Neutrophil (primary cell): ENCODE measurements at regions not wholly inside any gene's neighbourhood (a gene's known extent, or its start where the extent isn't known, plus 50 kb on each side); places are given as distances from the start of the nearest gene placed in this dataset.

ENCODE experiments used
- H3K27ac ChIP-seq: fragments of 200-600 bp; sonication (generic); 2 replicates; pipeline ENCODE4 v1.5.1; 2016; ENCODE audit warnings: mild to moderate bottlenecking, moderate library complexity
- H3K27me3 ChIP-seq: fragments of 200-600 bp; sonication (generic); 2 replicates; pipeline ENCODE4 v1.6.0; 2016; ENCODE audit warnings: mild to moderate bottlenecking
- H3K36me3 ChIP-seq: fragments of 200-600 bp; sonication (generic); 2 replicates; pipeline ENCODE4 v1.5.1; 2017
- H3K4me1 ChIP-seq, 2 experiments: fragments of 200-600 bp in 1 of 2; sonication (generic) in 1 of 2; 1 replicate in 1 of 2; 2 replicates in 1 of 2; pipeline versions ENCODE4 v1.5.1 to v1.6.1; 2013 to 2016; ENCODE audit warnings: low read depth in 1 of 2, low read length in 1 of 2, mild to moderate bottlenecking in 1 of 2, moderate library complexity in 1 of 2; ENCODE audit not compliant: control insufficient read depth in 1 of 2, insufficient read depth in 1 of 2
- H3K4me3 ChIP-seq, 2 experiments: fragments of 200-600 bp in 1 of 2; sonication (generic) in 1 of 2; 1 replicate in 1 of 2; 2 replicates in 1 of 2; pipeline ENCODE4 v1.5.1; 2013 to 2016; ENCODE audit warnings: low read depth in 1 of 2, low read length in 1 of 2, mild to moderate bottlenecking in 1 of 2, moderate library complexity in 1 of 2
- H3K9me3 ChIP-seq: fragments of 200-600 bp; sonication (generic); 2 replicates; pipeline ENCODE4 v1.5.1; 2016
- TF ChIP-seq, protein P1 (sequence below): fragments of 200-600 bp; sonication (generic); IDR thresholded peaks from 2 replicates; pipeline ENCODE4 v1.5.1; 2016; ENCODE audit warnings: antibody characterized with exemption

DNA sequence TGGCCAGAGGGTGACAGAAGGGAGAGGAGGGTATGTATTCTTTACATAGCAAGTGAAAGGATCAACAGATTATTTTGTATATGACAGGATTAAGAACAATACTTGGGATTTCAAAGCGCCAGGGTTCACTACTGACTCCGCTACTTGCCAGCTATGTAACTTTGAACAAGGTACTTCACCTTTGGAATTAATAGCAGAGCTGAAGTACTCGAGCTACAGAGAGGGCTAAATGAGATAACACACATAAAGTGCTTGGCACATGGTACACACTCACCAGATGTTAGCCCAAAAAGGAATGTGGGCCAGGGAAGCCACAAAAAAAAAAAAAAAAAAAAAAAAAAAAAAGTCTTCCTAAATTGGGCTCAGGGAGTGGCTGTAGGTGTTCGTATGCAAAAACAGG, 408.4 kb downstream of the BUD13 start:
- H3K4me1 ChIP-seq: no peaks in the 10 kb centered on the region
- H3K36me3 ChIP-seq: no peaks in the 10 kb centered on the region
- no peaks in the 10 kb centered on the region for H3K9me3 ChIP-seq
- H3K4me3 ChIP-seq: no peak overlapping the region
- H3K27ac ChIP-seq: no peak overlapping the region
- H3K27me3 ChIP-seq: no peaks in the 10 kb centered on the region
- TF ChIP-seq, protein P1, sequence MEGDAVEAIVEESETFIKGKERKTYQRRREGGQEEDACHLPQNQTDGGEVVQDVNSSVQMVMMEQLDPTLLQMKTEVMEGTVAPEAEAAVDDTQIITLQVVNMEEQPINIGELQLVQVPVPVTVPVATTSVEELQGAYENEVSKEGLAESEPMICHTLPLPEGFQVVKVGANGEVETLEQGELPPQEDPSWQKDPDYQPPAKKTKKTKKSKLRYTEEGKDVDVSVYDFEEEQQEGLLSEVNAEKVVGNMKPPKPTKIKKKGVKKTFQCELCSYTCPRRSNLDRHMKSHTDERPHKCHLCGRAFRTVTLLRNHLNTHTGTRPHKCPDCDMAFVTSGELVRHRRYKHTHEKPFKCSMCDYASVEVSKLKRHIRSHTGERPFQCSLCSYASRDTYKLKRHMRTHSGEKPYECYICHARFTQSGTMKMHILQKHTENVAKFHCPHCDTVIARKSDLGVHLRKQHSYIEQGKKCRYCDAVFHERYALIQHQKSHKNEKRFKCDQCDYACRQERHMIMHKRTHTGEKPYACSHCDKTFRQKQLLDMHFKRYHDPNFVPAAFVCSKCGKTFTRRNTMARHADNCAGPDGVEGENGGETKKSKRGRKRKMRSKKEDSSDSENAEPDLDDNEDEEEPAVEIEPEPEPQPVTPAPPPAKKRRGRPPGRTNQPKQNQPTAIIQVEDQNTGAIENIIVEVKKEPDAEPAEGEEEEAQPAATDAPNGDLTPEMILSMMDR: no peak

- no peak overlapping the region for H3K4me3 ChIP-seq
- no peaks in the 10 kb centered on the region for H3K4me1 ChIP-seq
- TF ChIP-seq, protein P1: no peak
- no peaks in the 10 kb centered on the region for H3K36me3 ChIP-seq
- no peak overlapping the region for H3K27ac ChIP-seq
- H3K9me3 ChIP-seq: no peaks in the 10 kb centered on the region
- H3K27me3 ChIP-seq: peaks cover 17% of the 10 kb centered on the region
Measured at GRCh38 chr11:116360221-116360941, 412.4 kb downstream of the BUD13 start.

GRCh38 chr11:116357784-116358544, 414.8 kb downstream of the BUD13 start:
- Histone ChIP-seq H3K9me3 (no peaks in the 10 kb centered on the region), H3K27me3 (peaks cover 17% of the 10 kb centered on the region)

GRCh38 chr11:116356451-116356850, 416.3 kb downstream of the BUD13 start:
- Histone ChIP-seq H3K27ac (no peak overlapping the region), H3K4me1 (no peaks in the 10 kb centered on the region), H3K9me3 (no peaks in the 10 kb centered on the region), H3K36me3 (no peaks in the 10 kb centered on the region), H3K4me3 (no peak overlapping the region), H3K27me3 (peaks cover 17% of the 10 kb centered on the region)
- TF ChIP-seq, protein P1: no peak

More at GRCh38 chr11:116357784-116358544, 414.8 kb downstream of the BUD13 start:
- Histone ChIP-seq H3K4me1 (no peaks in the 10 kb centered on the region), H3K27ac (no peak overlapping the region), H3K36me3 (no peaks in the 10 kb centered on the region), H3K4me3 (no peak overlapping the region)
- TF ChIP-seq, protein P1: no peak

DNA sequence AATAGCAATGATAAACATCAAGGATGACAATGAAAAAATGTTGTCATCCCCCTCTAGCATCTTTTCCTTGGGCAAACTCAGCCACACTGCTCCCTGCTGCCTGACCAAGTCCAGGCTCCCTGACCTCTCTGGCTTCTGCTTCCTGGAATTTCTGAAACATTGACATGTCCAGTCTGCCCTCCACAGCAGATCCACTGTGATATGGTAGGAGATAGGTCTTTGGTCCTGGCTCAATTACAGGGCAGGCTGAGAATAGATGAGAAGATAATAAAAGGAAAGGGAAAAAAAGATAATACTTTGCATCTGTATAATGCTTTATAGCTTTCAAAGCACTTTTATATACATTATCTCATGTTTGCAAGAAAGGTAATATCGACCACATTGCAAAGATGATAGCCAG, 417.7 kb downstream of the BUD13 start:
- no peaks in the 10 kb centered on the region for H3K36me3 ChIP-seq

More for the DNA sequence above, 417.7 kb downstream of the BUD13 start:
- no peak overlapping the region for H3K27ac ChIP-seq
- peaks cover 17% of the 10 kb centered on the region for H3K27me3 ChIP-seq
- no peaks in the 10 kb centered on the region for H3K4me1 ChIP-seq
- TF ChIP-seq, protein P1: no peak
- no peak overlapping the region for H3K4me3 ChIP-seq
- H3K9me3 ChIP-seq: no peaks in the 10 kb centered on the region
